Activated CD8-positive, alpha-beta T cell treated with anti-CD3 and anti-CD28 coated beads for 36 hours (primary cell): ENCODE measurements at regions not wholly inside any gene's neighbourhood (a gene's known extent, or its start where the extent isn't known, plus 50 kb on each side); places are given as distances from the start of the nearest gene placed in this dataset.
A peak's percentile ranks its signal among the peaks of the same experiment; 100 is the strongest.

Experiments
- ATAC-seq: fragments of 200-7000 bp; cut with Tn5 transposase; one replicate; pipeline ENCODE4 v1.10.0; 2021; ENCODE audit warnings: mild to moderate bottlenecking, moderate library complexity
- CTCF ChIA-PET: fragments of 350-600 bp; sonication (Branson Sonifier 250); formaldehyde crosslinking; loops from one replicate; lab custom pipeline; 2021; ENCODE audit warnings: antibody characterized with exemption; lab: Charles Lee
- POLR2A ChIA-PET: fragments of 350-600 bp; sonication (Branson Sonifier 250); formaldehyde crosslinking; loops from one replicate; lab custom pipeline; 2021; ENCODE audit warnings: antibody characterized with exemption; lab: Charles Lee
- DNase-seq: peaks from one replicate; pipeline ENCODE4 v3.0.0-alpha.2; 2020
- H3K27ac Mint-ChIP-seq: one replicate; pipeline ENCODE4 v1.8.0; 2021; ENCODE audit warnings: mild to moderate bottlenecking, mixed read lengths
- H3K27me3 Mint-ChIP-seq: one replicate; pipeline ENCODE4 v1.8.0; 2021; ENCODE audit warnings: mixed read lengths
- H3K36me3 Mint-ChIP-seq: one replicate; pipeline ENCODE4 v1.8.0; 2021; ENCODE audit warnings: low read depth, mixed read lengths
- H3K4me1 Mint-ChIP-seq: one replicate; pipeline ENCODE4 v1.8.0; 2021; ENCODE audit warnings: low read depth, mixed read lengths
- H3K4me3 Mint-ChIP-seq: one replicate; pipeline ENCODE4 v1.8.0; 2021; ENCODE audit warnings: mild to moderate bottlenecking, moderate library complexity, mixed read lengths
- H3K9me3 Mint-ChIP-seq: one replicate; pipeline ENCODE4 v1.8.0; 2021; ENCODE audit warnings: mixed read lengths
- CTCF ChIP-seq: fragments of 200-600 bp; IDR thresholded peaks from one replicate; pipeline ENCODE4 v1.8.0; 2022; ENCODE audit warnings: antibody characterized with exemption, mild to moderate bottlenecking
- intact Hi-C: fragments of 100-400 bp; cut with micrococcal nuclease; formaldehyde crosslinking; loops from one replicate; pipeline ENCODE4 v1.10.0; 2022

GRCh38 chr2:6769346-6769745, 96.4 kb downstream of the CMPK2 start:
- ChIA-PET POLR2A (no interaction called here), CTCF (no interaction called here)
- DNase-seq (no peak), ATAC-seq (no peak)
- no peak for TF ChIP-seq CTCF
- no peak overlapping the region for H3K27ac Mint-ChIP-seq
- H3K4me1 Mint-ChIP-seq: peaks cover 3% of the 10 kb centered on the region
- H3K9me3 Mint-ChIP-seq: no peaks in the 10 kb centered on the region
- H3K27me3 Mint-ChIP-seq: peaks cover 23% of the 10 kb centered on the region
- intact Hi-C loops: no loop called here
- H3K4me3 Mint-ChIP-seq: no peak overlapping the region
- no peaks in the 10 kb centered on the region for H3K36me3 Mint-ChIP-seq

GRCh38 chr2:6770006-6770405, 95.7 kb downstream of the CMPK2 start:
- intact Hi-C loops: no loop called here
- TF ChIP-seq CTCF: no peak
- no peak for DNase-seq
- Mint-ChIP-seq H3K27ac (no peak overlapping the region), H3K4me3 (no peak overlapping the region), H3K27me3 (peaks cover 23% of the 10 kb centered on the region), H3K36me3 (no peaks in the 10 kb centered on the region), H3K9me3 (no peaks in the 10 kb centered on the region), H3K4me1 (peaks cover 3% of the 10 kb centered on the region)
- CTCF ChIA-PET: no interaction called here
- ATAC-seq: no peak
- POLR2A ChIA-PET: no interaction called here

- no peak for ATAC-seq
- Mint-ChIP-seq H3K9me3 (no peaks in the 10 kb centered on the region), H3K27ac (no peak overlapping the region), H3K4me3 (no peak overlapping the region), H3K27me3 (peaks cover 23% of the 10 kb centered on the region), H3K36me3 (no peaks in the 10 kb centered on the region), H3K4me1 (peaks cover 3% of the 10 kb centered on the region)
- intact Hi-C loops: no loop called here
- ChIA-PET CTCF (interaction anchor here (0.8 to 1.9 kb wide), 7 partner anchors 9 to 1013 kb away, joined by 3 to 12 read pairs (median 4); no protein-coding TSS in a partner anchor), POLR2A (no interaction called here)
- TF ChIP-seq CTCF: no peak
- no peak for DNase-seq
These were observed 93.8 kb downstream of the CMPK2 start for GRCh38 chr2:6771634-6772611.

GRCh38 chr2:6773007-6773693, 92.6 kb downstream of the CMPK2 start:
- peak; percentile 99 for TF ChIP-seq CTCF
- H3K9me3 Mint-ChIP-seq: no peaks in the 10 kb centered on the region
- intact Hi-C loops: no loop called here
- peaks cover 23% of the 10 kb centered on the region for H3K27me3 Mint-ChIP-seq
- no peak overlapping the region for H3K27ac Mint-ChIP-seq
- ChIA-PET CTCF (interaction anchor here (0.6 to 1.9 kb wide), 14 partner anchors 10 to 1014 kb away, joined by 3 to 12 read pairs (median 3); no protein-coding TSS in a partner anchor), POLR2A (no interaction called here)
- no peaks in the 10 kb centered on the region for H3K36me3 Mint-ChIP-seq
- peak; percentile 75 for DNase-seq
- H3K4me1 Mint-ChIP-seq: peaks cover 3% of the 10 kb centered on the region
- ATAC-seq: peak; percentile 92
- no peak overlapping the region for H3K4me3 Mint-ChIP-seq
